GM21423 (cell line): ENCODE measurements at regions not wholly inside any gene's neighbourhood (a gene's known extent, or its start where the extent isn't known, plus 50 kb on each side); places are given as distances from the start of the nearest gene placed in this dataset.

Source experiments
- ATAC-seq: cut with Tn5 transposase; IDR thresholded peaks from one replicate; pipeline ENCODE4 v1.9.1; 2021; ENCODE audit warnings: mild to moderate bottlenecking, moderate library complexity; ENCODE audit not compliant: unreplicated experiment

DNA sequence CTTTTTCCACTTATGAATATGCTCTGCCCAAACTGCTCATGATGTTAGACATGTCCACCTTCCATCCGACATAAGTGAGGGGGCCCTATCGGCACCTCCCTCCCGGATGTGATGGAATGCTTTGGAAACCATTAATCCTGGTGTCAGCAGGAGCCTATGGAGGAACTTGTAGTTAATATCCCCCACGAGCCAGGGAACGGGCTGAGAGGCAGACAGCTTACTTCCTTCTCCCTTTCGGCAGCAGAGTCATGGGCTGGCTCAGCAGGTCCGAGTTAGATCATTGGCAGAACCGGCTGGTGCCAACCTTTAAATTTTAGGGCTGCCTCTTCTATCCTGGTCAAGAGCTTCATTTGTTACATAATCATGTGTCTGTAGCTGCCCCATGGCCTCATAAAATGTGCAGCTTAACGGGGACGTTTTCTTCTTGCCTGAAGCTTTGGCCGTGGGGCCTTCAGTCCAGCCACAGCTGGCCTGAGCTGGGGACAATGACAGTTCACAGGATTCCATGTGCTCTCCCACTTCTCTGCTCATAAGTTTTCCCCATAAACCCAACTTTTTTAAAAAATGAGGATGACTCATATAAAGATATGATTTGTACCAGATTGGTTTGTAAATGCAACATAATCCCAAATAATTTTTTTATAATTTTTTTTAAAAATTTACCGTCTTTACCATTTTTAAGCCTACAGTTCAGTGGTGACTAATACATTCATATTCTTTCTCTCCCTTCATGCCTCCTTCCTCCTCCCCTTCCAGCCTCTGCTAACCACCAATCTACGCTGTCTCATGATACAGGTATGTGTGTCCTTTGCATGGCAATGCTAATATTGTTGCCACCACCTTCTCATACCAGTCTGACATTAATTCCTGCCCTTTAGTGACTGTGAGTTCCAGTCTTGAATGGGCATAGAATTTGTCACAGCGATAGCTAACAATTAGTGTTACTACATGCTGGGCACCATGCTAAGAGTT lies 62.2 kb upstream of the RGMA start:
- no peak for ATAC-seq

DNA sequence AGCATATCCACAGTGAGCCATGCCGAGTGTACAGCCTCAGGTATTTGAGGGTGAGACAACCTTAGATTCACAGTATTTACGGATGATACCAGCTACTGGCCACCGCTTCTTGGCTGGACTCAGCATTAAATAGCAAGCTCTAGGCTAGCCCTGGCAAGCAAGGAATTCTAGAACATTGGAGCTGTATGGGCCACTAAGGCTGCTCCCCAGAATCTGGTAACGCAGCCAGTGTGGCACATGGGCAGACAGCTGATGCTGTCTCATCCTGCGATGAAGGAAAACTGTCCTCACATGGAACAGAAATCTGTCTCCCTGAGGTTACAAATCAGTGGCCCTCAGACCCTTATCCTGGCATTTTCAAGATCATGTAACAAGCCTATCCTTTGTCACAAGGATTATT lies 57.6 kb upstream of the RGMA start:
- ATAC-seq = no peak

DNA sequence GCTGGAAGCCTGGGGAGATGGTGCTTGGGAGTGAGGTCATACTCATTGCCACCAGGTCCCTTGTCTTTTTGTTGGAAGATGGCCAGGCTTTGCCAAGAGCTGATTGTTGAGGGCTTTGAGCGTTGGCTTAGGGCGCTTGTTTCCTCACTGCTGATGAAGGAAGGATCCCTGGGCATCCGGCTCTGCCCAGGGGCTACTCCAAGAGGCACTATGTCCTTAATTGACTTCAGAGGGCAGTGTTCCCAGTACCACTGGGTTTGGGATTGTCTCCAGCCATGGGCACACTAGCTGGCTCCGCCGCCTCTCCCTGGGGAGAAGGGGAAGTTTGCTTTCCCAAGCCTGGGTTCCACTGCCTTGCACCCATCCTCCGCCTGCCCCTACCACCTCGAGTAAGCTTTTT lies 57.2 kb upstream of the RGMA start:
- no peak for ATAC-seq

DNA sequence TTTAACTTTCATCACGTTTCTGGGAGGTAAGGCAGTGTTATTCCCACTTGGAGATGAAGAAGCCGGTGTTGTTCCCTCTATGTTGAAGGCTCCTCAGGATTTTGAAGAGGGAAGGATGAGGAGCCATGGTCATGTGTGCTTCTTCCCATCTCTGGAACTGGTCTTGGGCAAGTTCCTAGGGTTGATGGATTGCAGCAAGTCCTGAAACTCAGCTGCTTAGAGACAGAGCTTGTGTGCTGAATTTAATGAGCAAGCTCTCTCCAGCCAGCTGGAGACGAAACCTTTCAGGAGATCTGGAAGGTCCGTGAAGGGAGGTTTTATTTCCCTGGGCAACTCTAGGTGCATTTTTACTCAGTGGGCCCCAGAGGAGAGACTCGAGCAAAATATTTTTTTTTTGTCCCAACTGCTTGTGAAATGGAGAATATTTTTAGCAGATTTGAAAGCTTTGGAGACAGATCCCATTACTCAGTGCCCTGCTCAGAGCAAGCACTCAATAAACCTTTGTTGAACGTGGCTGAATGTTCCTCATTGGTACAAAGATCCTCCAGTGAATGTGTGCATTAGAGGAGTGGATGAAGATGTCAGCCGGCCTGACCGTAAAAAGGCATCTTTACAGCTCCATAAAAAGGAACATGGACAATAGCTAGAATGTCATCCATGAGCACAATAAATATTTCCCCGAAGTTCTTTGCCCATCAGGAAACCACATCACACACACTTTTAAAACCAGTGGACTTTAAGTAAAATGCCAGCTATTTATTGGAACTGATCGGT lies 55.6 kb upstream of the RGMA start:
- no peak for ATAC-seq

DNA sequence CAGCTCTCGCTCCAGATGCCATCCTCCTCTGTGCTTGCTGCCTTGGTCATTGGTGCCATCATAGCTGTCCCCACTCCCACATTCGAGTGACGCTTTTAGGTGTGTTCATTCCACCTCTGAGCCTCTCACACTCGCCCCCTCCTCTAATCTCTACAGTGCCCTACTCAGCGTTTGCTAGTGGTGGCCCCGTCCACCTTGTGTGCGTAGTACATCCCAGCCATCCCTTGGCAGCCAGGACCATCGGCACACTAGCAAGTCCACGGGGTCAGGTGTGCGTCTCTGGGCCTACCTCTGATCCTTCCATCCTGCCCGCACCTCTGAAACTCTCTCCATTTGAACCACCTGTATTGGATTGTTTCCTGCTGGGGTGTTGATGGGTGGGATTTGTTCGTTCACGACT lies 54.2 kb upstream of the RGMA start:
- ATAC-seq = no peak

DNA sequence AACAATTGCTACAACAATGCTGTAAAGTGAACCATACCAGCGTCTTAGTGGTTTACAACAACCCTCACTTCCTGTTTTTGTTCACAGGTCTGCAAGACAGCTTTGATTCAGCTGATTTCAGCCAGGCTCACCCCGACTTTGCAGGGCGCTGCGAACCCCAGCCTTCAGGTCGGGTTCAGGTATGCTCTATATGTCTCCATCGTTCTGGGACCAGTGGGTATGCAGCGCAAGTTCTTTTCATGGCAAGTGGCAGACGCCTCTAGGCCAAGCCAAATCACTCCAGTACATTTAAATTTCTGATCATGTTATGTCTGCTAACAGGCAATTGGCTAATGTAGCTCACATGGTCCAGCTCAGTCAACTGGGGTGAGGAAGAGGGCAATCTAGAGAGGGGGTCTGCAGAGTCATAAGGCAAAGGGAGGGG lies 52.4 kb upstream of the RGMA start:
- ATAC-seq = no peak

DNA sequence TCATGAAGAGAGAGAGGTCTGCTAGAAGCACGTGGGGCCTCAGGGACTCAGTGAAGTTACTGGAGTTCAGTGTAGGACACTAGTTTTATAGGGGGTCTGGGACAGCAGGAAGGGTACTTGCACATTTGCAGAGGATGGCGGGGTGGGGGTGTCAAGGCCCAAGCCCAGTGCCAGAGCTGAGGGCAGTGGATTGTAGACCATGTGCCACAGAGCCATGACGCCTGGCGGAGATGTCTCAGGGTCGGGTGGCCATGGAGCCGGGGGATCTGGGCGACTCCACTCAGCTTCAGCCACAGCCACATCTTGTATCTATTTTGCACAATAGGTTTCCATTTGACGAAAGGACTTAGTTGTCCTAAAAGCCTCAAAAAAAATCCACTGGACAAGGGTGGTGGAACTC lies 50.4 kb upstream of the RGMA start:
- ATAC-seq = no peak

DNA sequence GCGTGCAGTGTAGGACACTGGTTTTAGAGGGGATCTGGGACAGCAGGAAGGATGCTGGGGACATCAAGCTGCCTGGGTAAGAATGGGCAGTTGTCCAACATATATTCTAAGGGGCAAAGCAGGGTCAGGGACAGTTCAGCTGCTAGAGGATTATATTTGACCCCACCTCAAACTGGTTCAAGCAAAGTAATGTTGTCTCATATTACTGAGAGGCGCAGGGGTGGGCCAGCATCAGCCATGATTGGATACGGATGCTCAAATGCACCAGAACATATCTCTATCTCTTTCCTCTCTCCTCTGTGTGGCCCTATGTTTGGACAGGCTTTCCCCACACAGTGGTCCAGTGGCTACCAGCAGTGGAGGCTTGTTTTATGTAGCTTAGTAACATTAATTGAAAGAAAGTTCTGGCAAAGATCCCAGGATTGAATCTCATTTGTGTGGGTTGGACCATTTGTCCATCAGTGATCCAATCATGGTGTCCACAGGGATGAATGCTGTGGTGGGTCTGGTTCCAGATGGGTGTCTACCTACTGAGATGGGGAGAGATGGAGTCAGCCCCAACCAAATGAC lies 49.8 kb upstream of the RGMA start:
- no peak for ATAC-seq
